H9 (cell line): ENCODE measurements at regions not wholly inside any gene's neighbourhood (a gene's known extent, or its start where the extent isn't known, plus 50 kb on each side); places are given as distances from the start of the nearest gene placed in this dataset.

Source experiments
- DNase-seq: peaks from one replicate; pipeline ENCODE4 v3.0.0-alpha.2; 2017
- H2AFZ ChIP-seq: one replicate; pipeline ENCODE4 v1.6.1; 2013; ENCODE audit warnings: mild to moderate bottlenecking, low read length, control low read depth, moderate library complexity
- H2AK5ac ChIP-seq: 2 replicates; pipeline ENCODE4 v1.6.1; 2013; ENCODE audit warnings: low read length, control low read depth, mixed read lengths; ENCODE audit not compliant: insufficient read length
- H2BK120ac ChIP-seq: one replicate; pipeline ENCODE4 v1.6.1; 2013; ENCODE audit warnings: low read depth, mild to moderate bottlenecking, low read length, control low read depth, inconsistent platforms; ENCODE audit not compliant: poor library complexity, severe bottlenecking
- H2BK12ac ChIP-seq: 2 replicates; pipeline ENCODE4 v1.6.1; 2013; ENCODE audit warnings: low read length, control low read depth, mixed read lengths, low read depth; ENCODE audit not compliant: insufficient read length
- H2BK15ac ChIP-seq: 2 replicates; pipeline ENCODE4 v1.6.1; 2013; ENCODE audit warnings: low read depth, low read length, control low read depth
- H2BK20ac ChIP-seq: one replicate; pipeline ENCODE4 v1.6.1; 2013; ENCODE audit warnings: low read depth, mild to moderate bottlenecking, low read length, control low read depth, inconsistent platforms; ENCODE audit not compliant: poor library complexity, severe bottlenecking
- H2BK5ac ChIP-seq: 2 replicates; pipeline ENCODE4 v1.6.1; 2013; ENCODE audit warnings: low read length, control low read depth, mixed read lengths; ENCODE audit not compliant: insufficient read length
- H3K14ac ChIP-seq: 2 replicates; pipeline ENCODE4 v1.6.1; 2013; ENCODE audit warnings: low read length, control low read depth; ENCODE audit not compliant: insufficient read depth
- H3K18ac ChIP-seq: 2 replicates; pipeline ENCODE4 v1.6.1; 2013; ENCODE audit warnings: low read depth, mild to moderate bottlenecking, mixed read lengths, low read length, control low read depth; ENCODE audit not compliant: insufficient read length
- H3K23ac ChIP-seq: 2 replicates; pipeline ENCODE4 v1.6.1; 2013; ENCODE audit warnings: low read length, control low read depth, mixed read lengths, low read depth; ENCODE audit not compliant: insufficient read length
- H3K23me2 ChIP-seq: 2 replicates; pipeline ENCODE4 v1.6.1; 2013; ENCODE audit warnings: low read depth, mild to moderate bottlenecking, mixed read lengths, low read length, control low read depth; ENCODE audit not compliant: insufficient read length, poor library complexity, severe bottlenecking
- H3K27ac ChIP-seq: 2 replicates; pipeline ENCODE4 v1.5.1; 2013; ENCODE audit warnings: low read length, control low read depth, mixed read lengths, low read depth; ENCODE audit not compliant: insufficient read length
- H3K27me3 ChIP-seq: 2 replicates; pipeline ENCODE4 v1.6.1; 2013; ENCODE audit warnings: low read length, control low read depth, inconsistent platforms; ENCODE audit not compliant: insufficient read depth
- H3K4ac ChIP-seq: 2 replicates; pipeline ENCODE4 v1.6.1; 2013; ENCODE audit warnings: low read depth, mild to moderate bottlenecking, control low read depth, inconsistent platforms, low read length, moderate library complexity
- H3K4me1 ChIP-seq: 2 replicates; pipeline ENCODE4 v1.6.1; 2013; ENCODE audit warnings: low read length, control low read depth, inconsistent platforms; ENCODE audit not compliant: insufficient read depth
- H3K4me2 ChIP-seq: 2 replicates; pipeline ENCODE4 v1.6.1; 2013; ENCODE audit warnings: low read length, control low read depth, mixed read lengths; ENCODE audit not compliant: insufficient read length, insufficient read depth
- H3K56ac ChIP-seq: 2 replicates; pipeline ENCODE4 v1.6.1; 2013; ENCODE audit warnings: low read depth, mild to moderate bottlenecking, mixed read lengths, low read length, control low read depth; ENCODE audit not compliant: insufficient read length
- H3K79me1 ChIP-seq: 2 replicates; pipeline ENCODE4 v1.6.1; 2013; ENCODE audit warnings: low read depth, mild to moderate bottlenecking, moderate library complexity, low read length, control low read depth, inconsistent platforms; ENCODE audit not compliant: insufficient read depth, poor library complexity, severe bottlenecking
- H3K79me2 ChIP-seq: 2 replicates; pipeline ENCODE4 v1.6.1; 2013; ENCODE audit warnings: low read length, control low read depth, inconsistent platforms; ENCODE audit not compliant: insufficient read depth
- H3K9ac ChIP-seq: 2 replicates; pipeline ENCODE4 v1.6.1; 2013; ENCODE audit warnings: low read length, control low read depth, mixed read lengths; ENCODE audit not compliant: insufficient read length; ENCODE audit errors: extremely low read depth
- H3K9me3 ChIP-seq: one replicate; pipeline ENCODE4 v1.6.1; 2013; ENCODE audit warnings: low read depth, low read length, inconsistent platforms; ENCODE audit not compliant: control insufficient read depth
- H3T11ph ChIP-seq: one replicate; pipeline ENCODE4 v1.6.1; 2013; ENCODE audit warnings: mild to moderate bottlenecking, low read length, control low read depth, inconsistent platforms
- H4K20me1 ChIP-seq: one replicate; pipeline ENCODE4 v1.6.1; 2013; ENCODE audit not compliant: control insufficient read depth, insufficient read length, insufficient read depth
- H4K5ac ChIP-seq: 2 replicates; pipeline ENCODE4 v1.6.1; 2013; ENCODE audit warnings: low read depth, mild to moderate bottlenecking, mixed read lengths, low read length, control low read depth; ENCODE audit not compliant: insufficient read length
- H4K8ac ChIP-seq: replicated peaks from 2 replicates; pipeline ENCODE4 v1.6.1; 2013; ENCODE audit warnings: low read length, control low read depth, mixed read lengths, low read depth; ENCODE audit not compliant: insufficient read length
- H4K91ac ChIP-seq: 2 replicates; pipeline ENCODE4 v1.6.1; 2013; ENCODE audit warnings: low read depth, mild to moderate bottlenecking, moderate library complexity, mixed read lengths, low read length, control low read depth; ENCODE audit not compliant: insufficient read length
- H3K27ac Mint-ChIP-seq, 3 experiments: 2 replicates in 2 of 3; 3 replicates in 1 of 3; pipeline ENCODE4 v1.8.0; 2020 to 2021; ENCODE audit warnings: mixed read lengths in 3 of 3, mild to moderate bottlenecking in 1 of 3, moderate library complexity in 1 of 3
- H3K27me3 Mint-ChIP-seq: 2 replicates; pipeline ENCODE4 v1.8.0; 2021; ENCODE audit warnings: low read depth, mild to moderate bottlenecking, moderate library complexity, mixed read lengths
- H3K36me3 Mint-ChIP-seq, 3 experiments: 2 replicates in 2 of 3; 3 replicates in 1 of 3; pipeline ENCODE4 v1.8.0; 2020 to 2021; ENCODE audit warnings: low read depth in 3 of 3, mixed read lengths in 3 of 3; ENCODE audit not compliant: insufficient read depth in 1 of 3
- H3K4me1 Mint-ChIP-seq, 2 experiments: 2 replicates each; pipeline ENCODE4 v1.8.0; 2020; ENCODE audit warnings: mixed read lengths in 2 of 2
- H3K4me3 Mint-ChIP-seq, 2 experiments: 2 replicates in 1 of 2; 3 replicates in 1 of 2; pipeline ENCODE4 v1.8.0; 2020 to 2021; ENCODE audit warnings: mild to moderate bottlenecking in 2 of 2, mixed read lengths in 2 of 2, moderate library complexity in 1 of 2
- H3K9me3 Mint-ChIP-seq, 2 experiments: 2 replicates in 1 of 2; 3 replicates in 1 of 2; pipeline ENCODE4 v1.8.0; 2020; ENCODE audit warnings: mild to moderate bottlenecking in 2 of 2, mixed read lengths in 2 of 2, moderate library complexity in 1 of 2
- CTCF ChIP-seq: fragments of 200-600 bp; sonication (generic); conservative IDR thresholded peaks from 3 replicates; pipeline ENCODE4 v1.8.0; 2021; ENCODE audit warnings: antibody characterized with exemption, mild to moderate bottlenecking
- WGBS: extraction: QIAGEN DNeasy Blood & Tissue Kit; methylation state at CpG from one replicate; pipeline ENCODE4 v1.1.7; 2013; ENCODE audit warnings: missing lambda C conversion rate, low lambda C conversion rate, mixed read lengths; ENCODE audit not compliant: insufficient read length; ENCODE audit errors: extremely low coverage; 5-methylcytosine and 5-hydroxymethylcytosine counted together

DNA sequence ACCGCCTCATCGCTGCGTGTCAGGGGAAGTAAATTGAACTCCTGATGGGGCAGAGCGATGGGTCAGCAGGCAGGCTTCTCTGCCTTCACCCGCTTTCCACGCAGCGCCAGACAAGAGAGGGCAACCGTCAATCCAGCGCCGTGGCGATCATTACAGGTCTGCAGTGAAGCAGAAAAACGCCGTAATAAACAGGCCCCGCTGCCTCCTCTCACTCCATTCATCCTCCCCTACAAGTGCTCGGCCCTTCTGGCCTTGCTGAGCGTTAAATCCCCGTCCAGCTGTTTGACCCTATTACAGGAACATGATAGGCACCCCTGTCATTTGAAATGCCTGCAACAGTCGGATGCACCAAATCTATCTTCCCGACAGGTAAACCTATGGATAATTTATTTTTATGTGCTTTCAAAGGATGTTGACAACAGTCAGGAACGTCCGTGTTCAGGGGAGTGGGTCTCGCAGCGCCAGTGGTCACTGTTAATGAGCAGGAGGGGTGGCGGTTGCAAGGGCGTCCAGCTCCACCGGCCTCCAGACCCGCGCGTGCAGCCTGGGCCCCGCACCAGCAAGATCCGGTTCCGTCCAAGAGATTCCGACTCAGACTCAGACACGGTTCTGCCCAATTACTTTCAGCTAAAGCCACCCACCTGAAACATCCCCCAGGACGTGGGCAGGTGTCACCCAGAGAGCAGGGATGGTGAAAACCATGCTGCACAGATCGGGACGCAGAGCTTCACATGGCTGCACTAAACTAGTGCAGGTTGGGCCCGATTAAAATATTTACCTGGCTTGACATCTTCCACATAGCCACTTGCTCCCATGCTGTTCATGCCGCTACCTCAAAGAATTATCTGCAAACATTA lies 508.0 kb upstream of the MGMT start:
- Mint-ChIP-seq H3K4me1 (no peaks in the 10 kb centered on the region), H3K27ac (no peak overlapping the region), H3K36me3 (no peaks in the 10 kb centered on the region; a peak in 1 of 7 replicates), H3K9me3 (no peaks in the 10 kb centered on the region), H3K27me3 (no peaks in the 10 kb centered on the region), H3K4me3 (no peak overlapping the region)
- H3K79me2 ChIP-seq: no peaks in the 10 kb centered on the region
- H3K23me2 ChIP-seq: no peaks in the 10 kb centered on the region
- H3K4me1 ChIP-seq: no peaks in the 10 kb centered on the region
- H3K4ac ChIP-seq: no peak overlapping the region
- H2BK15ac ChIP-seq: no peak overlapping the region
- H3K27me3 ChIP-seq: no peaks in the 10 kb centered on the region
- no peak overlapping the region for H3K4me2 ChIP-seq
- no peak overlapping the region for H3K23ac ChIP-seq
- WGBS: no CpG with 5 or more reads among the region's 39 CpGs
- H3K9ac ChIP-seq: no peak overlapping the region
- no peak for TF ChIP-seq CTCF
- H4K8ac ChIP-seq: no peak overlapping the region
- no peaks in the 10 kb centered on the region for H3K9me3 ChIP-seq
- H3K27ac ChIP-seq: no peak overlapping the region
- no peak overlapping the region for H2BK12ac ChIP-seq
- H2AFZ ChIP-seq: no peak overlapping the region
- no peak overlapping the region for H4K91ac ChIP-seq
- no peak overlapping the region for H3K14ac ChIP-seq
- no peaks in the 10 kb centered on the region for H3K79me1 ChIP-seq
- H3K18ac ChIP-seq: no peak overlapping the region
- no peak overlapping the region for H2BK120ac ChIP-seq
- no peak overlapping the region for H2BK20ac ChIP-seq
- DNase-seq: no peak
- H2BK5ac ChIP-seq: no peak overlapping the region
- H3T11ph ChIP-seq: no peak overlapping the region
- H2AK5ac ChIP-seq: no peak overlapping the region
- H4K20me1 ChIP-seq: no peaks in the 10 kb centered on the region
- no peak overlapping the region for H4K5ac ChIP-seq
- H3K56ac ChIP-seq: no peak overlapping the region
